ENCODE measurements at regions not wholly inside any gene's neighbourhood (a gene's known extent, or its start where the extent isn't known, plus 50 kb on each side); places are given as distances from the start of the nearest gene placed in this dataset.

GRCh38 chr4:100306018-100306417, 115.8 kb upstream of the DDIT4L start:
- TF ChIP-seq SIN3A (IDR thresholded peaks at IDR 0.05; ENCODE audit: borderline replicate concordance, insufficient read depth, low read length) (no peak), POLR2AphosphoS5 (IDR thresholded peaks at IDR 0.05; ENCODE audit: low read depth, low read length) (no peak), REST (IDR thresholded peaks at IDR 0.05; ENCODE audit: insufficient read depth in 1 of 2, low read depth in 2 of 2, low read length in 2 of 2) (no peak), TAF1 (IDR thresholded peaks at IDR 0.05; ENCODE audit: borderline replicate concordance, insufficient read depth, low read length) (no peak), FOXP2 (optimal IDR thresholded peaks at IDR 0.05; ENCODE audit: borderline replicate concordance, extremely low read depth, extremely low read length, insufficient read depth) (no peak)
